COR-L47 (cell line): ENCODE measurements at regions not wholly inside any gene's neighbourhood (a gene's known extent, or its start where the extent isn't known, plus 50 kb on each side); places are given as distances from the start of the nearest gene placed in this dataset.
A peak's percentile ranks its signal among the peaks of the same experiment; 100 is the strongest.

Experiments
- DNase-seq: peaks from one replicate; lab custom pipeline; 2025; lab: John Stamatoyannopoulos, UW

GRCh38 chr6:11633741-11634509 lies 96.4 kb downstream of the TMEM170B start:
- DNase-seq, result no peak

DNA sequence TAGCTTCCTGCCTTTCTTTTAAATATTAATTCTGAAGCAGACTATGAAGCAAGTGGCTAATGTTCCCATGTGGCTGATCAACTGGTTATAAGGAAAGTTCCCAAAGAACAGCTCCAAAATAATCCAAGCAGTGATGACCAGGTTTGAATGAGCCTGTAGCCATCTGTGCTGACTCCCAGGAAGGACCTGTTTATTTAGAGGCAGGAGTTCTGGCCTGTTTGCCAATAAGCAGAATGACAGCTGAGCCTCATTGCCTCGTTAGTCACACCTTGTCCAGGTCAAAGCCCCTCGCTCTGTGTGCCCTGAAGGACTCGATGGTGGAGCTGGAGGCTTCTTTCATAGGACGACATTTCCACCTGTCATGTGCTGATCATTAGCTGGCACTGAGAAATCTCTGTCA lies 97.4 kb downstream of the TMEM170B start:
- no peak for DNase-seq

DNA sequence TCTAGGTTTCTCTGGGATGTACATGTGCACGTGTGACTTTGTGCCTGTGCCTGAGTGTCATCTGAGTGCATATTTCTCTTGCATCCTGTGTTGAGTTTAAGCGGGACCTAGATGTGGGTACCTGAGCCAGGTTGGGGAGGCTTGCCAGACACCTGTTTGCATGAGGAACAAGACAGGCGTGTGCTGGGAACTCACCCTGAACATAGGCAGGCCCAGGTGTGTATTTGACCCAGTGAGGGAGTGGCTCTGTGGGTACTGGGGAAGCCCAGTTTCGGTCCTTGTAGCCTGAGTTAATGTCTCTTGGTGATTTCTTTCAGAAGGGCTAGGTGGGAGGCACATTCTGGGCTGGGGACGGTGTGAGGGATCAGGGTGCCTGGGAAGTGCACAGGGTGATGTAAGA lies 98.6 kb downstream of the TMEM170B start:
- DNase-seq, result no peak

DNA sequence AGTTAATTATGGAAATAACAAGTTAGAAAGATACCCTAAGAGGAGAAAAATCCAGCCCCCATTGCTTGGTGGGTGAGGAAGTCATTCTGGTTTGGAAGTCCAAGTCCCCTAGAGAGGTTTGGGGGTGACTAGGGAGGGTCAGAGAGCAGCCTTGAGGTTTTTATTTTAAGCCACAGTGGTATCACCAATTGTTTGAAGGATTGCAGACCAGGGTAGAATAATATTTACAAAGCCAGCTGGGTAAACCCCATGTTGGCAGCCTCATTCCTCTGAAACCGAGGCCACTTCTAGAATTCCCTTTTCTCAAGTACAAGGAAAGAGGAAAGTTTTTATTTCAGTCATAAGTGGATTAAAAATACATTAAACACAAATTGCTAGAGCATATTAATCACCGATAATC lies 99.7 kb downstream of the TMEM170B start:
- DNase-seq, result no peak

- no peak for DNase-seq
Measured at GRCh38 chr6:11639376-11640235, 102.1 kb downstream of the TMEM170B start.

DNA sequence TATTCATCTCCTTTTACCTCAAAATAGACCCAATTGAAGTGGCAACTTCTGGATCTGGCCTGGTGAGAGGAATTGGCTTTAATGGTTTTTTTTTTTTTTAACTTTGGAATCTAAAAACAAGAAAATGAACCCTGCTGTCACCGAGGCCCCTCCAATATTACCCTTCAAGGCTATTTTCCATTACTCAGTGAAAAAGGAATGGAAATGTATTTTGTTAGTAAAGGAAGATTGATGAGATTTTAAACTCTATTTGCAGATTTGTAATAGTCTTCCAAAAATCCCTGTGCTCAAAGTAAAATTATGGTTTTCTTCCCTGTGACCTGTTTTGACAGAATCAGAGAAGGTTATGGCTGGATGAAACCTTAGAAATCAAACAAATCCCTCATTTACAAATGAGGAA lies 102.9 kb downstream of the TMEM170B start:
- DNase-seq, result no peak

DNA sequence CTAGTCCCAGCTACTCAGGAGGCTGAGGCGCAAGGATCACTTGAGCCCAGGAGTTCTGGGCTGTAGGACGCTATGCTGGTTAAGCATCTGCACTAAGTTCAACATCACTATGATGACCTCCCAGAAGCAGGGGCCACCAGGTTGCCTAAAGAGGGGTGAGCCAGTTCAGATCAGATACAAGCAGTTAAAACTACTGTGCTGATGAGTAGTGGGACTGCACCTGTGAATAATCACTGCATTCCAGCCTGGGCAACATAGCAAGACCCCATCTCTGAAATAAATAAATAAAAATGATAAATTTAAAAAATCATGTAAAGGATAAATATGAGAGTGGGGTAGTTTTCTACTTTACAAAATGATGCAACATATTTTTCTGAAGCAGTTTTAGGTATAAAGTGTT lies 106.5 kb downstream of the TMEM170B start:
- no peak for DNase-seq

DNA sequence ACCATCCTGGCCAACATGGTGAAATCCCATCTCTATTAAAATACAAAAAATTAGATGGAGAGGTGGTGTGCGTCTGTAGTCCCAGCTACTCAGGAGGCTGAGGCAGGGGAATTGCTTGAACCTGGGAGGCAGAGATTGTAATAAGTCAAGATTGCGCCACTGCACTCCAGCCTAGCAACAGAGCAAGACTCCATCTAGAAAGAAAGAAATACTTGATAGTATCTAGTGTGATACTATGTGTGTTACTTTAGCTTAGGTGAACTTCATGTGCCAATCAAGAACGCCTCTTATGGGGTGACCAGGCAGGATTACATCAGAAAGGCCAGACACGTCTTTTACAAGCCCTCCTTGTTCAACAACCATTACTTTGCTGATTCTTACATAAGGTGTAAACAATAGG lies 107.1 kb downstream of the TMEM170B start:
- no peak for DNase-seq

- DNase-seq, result no peak
Measured at GRCh38 chr6:11645016-11645415, 107.5 kb downstream of the TMEM170B start.

- no peak for DNase-seq
Measured at GRCh38 chr6:11648436-11648775, 110.9 kb downstream of the TMEM170B start.

DNA sequence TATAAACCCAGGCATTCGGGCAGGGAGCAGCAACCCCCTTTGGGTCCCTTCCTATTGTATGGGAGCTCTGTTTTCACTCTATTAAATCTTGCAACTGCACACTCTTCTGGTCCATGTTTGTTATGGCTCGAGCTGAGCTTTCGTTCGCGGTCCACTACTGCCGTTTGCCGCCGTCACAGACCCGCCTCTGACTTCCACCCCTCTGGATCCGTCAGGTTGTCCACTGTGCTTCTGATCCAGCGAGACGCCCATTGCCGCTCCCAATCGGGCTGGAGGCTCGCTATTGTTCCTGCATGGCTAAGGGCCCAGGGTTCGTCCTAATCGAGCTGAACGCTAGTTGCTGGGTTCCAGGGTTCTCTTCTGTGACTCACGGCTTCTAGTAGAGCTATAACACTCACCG lies 111.3 kb downstream of the TMEM170B start:
- no peak for DNase-seq

DNA sequence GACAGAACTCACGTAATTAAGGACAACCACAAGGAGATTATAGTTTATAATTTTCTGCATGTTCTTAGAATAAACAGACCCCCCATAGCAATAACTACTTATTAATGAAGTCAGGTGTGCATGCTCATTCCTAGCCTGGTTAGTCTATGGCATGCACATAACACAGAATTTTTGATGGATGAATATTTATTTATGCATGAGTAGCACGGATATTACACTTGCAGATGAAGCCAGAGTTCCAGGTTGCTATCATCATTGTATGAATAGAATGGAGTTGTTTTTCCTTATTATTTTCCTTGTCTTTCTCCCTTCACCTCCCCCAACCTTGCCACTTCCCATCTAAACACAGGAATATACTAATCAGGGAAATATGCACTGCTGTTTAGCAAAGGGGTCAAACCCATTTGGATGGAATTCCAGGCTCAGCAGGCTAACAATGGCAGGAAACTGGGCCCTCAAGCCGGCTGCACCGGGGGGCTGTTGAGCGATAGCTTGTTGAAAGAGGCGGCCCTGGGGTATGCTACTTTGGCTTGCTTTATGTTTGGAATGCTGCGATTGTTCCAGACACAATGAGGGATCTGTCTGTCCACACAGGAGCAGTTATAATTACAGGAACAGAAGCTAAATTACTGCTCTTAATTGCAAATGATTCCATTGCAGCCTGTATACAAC lies 112.6 kb downstream of the TMEM170B start:
- DNase-seq, result peak; percentile 37

DNA sequence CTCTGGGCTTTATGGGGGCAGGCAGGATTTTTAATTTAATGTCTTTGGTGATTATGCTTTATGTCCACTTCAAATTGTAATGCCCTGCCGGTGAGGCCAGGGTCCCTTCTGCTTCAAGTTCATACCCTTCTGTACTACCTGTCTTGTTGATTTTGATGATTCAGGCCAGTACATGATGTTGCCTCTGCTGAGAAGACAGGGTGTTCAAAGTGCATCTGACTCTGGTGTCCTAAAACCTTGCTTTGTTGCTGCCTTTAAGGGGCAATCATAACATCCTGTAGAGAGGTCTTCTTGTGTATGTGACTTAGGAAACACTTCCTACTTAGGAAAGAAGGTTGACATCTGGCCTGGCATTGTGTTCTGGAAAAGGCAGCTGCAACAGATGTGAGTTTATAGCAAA lies 113.2 kb downstream of the TMEM170B start:
- DNase-seq, result no peak

- no peak for DNase-seq
Measured at GRCh38 chr6:11653028-11653583, 115.6 kb downstream of the TMEM170B start.

DNA sequence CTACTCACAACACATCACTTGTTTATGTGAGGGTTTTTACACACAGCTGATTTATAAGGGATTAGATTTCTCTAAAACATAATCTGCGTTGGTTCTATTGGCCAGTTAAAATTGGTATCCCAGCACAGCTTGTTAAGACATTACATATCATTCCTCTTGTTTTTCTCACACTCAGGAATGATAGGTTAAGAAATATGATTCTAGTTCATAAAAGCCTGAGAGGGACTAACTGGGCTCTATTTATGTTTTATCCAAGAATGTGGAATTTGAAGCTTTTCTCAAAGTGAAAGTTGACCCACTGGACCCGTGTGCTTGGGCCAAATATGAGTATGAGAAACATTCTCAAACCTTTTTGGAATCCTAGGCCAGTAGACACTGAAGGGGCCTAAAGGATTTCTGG lies 117.3 kb downstream of the TMEM170B start:
- no peak for DNase-seq

DNA sequence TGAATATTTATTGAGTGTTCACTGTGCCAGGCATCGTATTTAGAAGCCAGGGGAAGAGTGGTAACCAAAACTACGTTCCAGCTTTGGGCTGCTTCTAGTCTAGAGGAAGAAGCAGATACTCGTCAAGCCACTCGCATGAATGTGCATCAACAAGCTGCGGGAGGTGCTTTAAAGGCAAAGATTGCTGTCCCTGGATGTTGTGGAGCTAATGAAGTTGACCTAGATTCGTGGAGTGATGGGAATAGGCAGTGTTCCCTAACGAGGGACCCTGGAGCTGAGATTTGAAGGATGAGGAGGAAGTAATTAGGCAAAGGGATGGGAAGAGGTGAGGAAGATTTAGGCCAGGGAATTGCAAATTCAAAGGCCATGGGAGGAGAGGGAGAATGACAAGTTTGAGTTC lies 118.9 kb downstream of the TMEM170B start:
- no peak for DNase-seq

GRCh38 chr6:11659757-11660156 lies 118.8 kb downstream of the ADTRP start:
- no peak for DNase-seq

GRCh38 chr6:11662323-11662722 lies 116.3 kb downstream of the ADTRP start:
- DNase-seq, result no peak

DNA sequence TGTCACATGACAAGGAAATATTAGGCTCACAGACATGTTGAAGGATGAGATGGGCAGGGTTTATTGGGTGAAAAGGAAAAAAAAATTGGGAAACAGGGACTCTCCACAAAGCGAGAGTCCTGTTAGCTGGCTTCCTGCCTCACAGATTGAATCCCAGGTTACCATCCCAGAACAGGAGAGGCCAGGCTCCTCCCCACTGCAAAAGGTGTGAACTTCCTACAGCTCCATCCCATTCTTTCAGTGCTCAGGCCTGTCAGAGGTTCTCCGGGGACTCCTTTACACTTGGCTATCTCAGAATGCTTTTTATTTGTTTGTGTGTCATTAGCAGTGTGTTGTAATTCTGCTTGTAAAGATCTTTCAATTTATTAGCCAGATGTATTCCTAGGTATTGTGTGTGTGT lies 115.1 kb downstream of the ADTRP start:
- no peak for DNase-seq
